ENCODE measurements at regions not wholly inside any gene's neighbourhood (a gene's known extent, or its start where the extent isn't known, plus 50 kb on each side); places are given as distances from the start of the nearest gene placed in this dataset.

- DNase-seq (ENCODE audit: low spot score), result no peak
- intact Hi-C loops (cut with DNase I), result no loop called here
These were observed 163.4 kb downstream of the NUAK1 start for GRCh38 chr12:105975351-105975750.

DNA sequence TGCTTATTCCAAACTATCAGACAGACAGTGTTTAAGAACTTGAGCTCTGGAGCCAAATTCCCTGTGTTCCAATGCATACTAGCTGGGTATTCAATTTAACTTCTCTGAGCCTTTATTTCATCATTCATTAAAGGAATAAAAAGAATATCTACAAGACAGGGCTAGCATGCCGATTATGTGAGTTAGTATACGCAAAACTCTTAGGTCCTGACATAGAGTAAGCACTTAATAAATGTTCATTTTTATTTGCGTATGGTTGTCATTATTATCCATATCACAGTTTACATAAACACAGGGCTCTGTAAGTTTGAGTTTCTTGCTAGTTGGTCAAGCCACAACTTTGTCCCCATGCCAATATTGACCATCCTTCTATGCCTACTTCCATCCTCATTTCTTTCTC, 161.5 kb downstream of the NUAK1 start:
- intact Hi-C loops (cut with DNase I), result no loop called here

DNA sequence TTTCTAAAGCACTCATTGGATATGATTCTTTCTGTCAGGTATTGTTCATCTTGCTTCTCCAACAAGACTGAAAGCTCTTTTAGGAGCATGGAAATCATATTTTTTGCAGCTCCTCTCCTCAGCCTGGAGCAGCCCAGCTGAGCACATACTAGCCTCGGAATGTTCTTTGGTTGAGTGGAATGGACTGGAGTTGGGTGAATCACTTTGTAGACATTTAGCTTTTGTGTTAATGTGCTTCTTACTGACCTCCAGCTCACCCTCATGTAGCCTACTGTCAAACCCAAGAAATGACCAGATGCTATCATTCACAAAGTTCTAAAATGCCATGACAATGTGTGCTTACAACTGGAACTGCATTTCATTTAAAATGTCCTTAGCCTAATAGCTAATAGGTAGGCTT, 161.1 kb downstream of the NUAK1 start:
- no peak for DNase-seq (ENCODE audit: low spot score)
- intact Hi-C loops (cut with DNase I), result no loop called here

More for the DNA sequence above, 161.5 kb downstream of the NUAK1 start:
- no peak for DNase-seq (ENCODE audit: low spot score)

DNA sequence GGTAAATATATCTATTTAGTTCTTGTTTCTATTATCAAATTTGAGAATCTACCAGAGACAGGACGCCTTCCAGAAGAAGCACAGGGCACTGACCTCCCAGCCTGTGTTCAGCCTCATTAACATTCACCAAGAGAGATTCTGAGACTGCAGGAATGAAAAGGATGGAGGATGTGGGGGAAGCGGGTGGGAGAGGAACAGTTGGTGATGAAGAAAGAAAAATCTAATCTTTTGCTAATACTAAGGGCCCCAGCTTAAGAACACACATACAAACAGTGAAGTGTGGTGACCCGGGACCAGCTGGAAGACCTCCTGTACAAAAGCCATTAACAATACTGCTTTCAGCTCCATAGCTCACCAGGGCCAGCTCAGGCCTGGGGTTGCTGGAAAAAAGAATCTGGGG, 160.5 kb downstream of the NUAK1 start:
- intact Hi-C loops (cut with DNase I), result no loop called here
- no peak for DNase-seq (ENCODE audit: low spot score)

- intact Hi-C loops (cut with DNase I), result no loop called here
- DNase-seq (ENCODE audit: low spot score), result no peak
These were observed 160.1 kb downstream of the NUAK1 start for GRCh38 chr12:105978686-105979085.

GRCh38 chr12:105980085-105980484, 158.7 kb downstream of the NUAK1 start:
- no peak for DNase-seq (ENCODE audit: low spot score)
- intact Hi-C loops (cut with DNase I), result loop anchor here in 1 of 2 donors (1.0 kb wide), 1 partner anchor 9 kb away; no protein-coding TSS in a partner anchor

DNA sequence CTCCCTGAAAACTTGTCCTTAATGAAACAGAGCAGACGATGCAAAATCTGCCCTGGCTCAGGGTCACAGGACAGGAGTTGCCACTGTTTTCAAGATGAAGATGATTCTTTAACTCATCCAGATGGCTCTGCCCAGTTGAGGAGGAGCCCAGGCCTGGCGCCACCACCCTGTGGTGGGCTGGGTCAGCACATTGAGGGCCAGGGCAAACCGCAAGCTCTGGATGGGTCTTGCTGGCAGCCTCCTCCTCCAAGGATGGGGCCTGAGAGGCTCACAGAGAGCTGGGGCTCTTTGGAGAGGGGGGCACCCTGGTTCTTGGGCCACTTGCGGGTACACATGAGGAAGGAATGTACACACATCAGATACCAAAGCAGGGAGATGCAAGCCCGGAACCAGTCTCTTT, 158.2 kb downstream of the NUAK1 start:
- no peak for DNase-seq (ENCODE audit: low spot score)
- intact Hi-C loops (cut with DNase I), result loop anchor here in 1 of 2 donors (1.0 kb wide), 1 partner anchor 9 kb away; no protein-coding TSS in a partner anchor

DNA sequence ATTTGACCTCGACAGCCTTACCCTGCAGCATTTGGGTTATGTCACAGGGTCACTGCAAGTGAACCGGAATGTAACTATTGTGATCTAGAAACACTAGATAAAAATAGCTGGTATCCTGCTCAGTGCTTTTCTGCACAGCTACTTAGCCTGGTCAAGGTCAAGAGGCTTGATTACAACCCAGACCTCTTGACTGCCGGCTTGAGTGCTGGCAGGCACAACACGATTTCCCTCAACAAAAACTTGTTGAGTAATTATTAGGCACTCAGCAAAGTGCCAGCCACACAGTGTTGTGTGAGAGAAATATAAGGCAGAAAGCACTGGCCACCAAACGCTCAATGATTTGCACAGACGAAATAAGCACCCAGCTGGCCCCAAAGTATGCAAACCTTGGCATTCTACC, 156.7 kb downstream of the NUAK1 start:
- intact Hi-C loops (cut with DNase I), result no loop called here
- no peak for DNase-seq (ENCODE audit: low spot score)

- intact Hi-C loops (cut with DNase I), result no loop called here
- no peak for DNase-seq (ENCODE audit: low spot score)
These were observed 155.0 kb downstream of the NUAK1 start for GRCh38 chr12:105983622-105984320.

DNA sequence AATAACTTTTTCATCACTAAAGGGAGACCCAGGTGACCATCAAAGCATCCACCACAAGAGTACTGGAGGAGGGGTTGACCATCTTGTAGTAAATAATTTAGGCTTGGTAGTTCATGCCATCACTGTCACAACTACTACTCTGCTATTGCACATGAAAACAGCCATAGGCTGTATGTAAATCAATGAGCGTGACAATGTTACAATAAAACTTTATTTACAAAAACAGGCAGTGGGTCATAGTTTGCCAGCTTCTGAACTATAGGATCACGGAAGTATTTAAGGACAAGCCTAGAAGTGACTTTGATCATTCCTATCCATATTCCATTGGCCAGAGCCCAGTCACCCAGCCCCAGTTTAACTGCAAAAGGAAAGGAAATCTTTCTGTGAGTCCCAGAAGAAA, 153.4 kb downstream of the NUAK1 start:
- DNase-seq (ENCODE audit: low spot score), result no peak
- intact Hi-C loops (cut with DNase I), result no loop called here

DNA sequence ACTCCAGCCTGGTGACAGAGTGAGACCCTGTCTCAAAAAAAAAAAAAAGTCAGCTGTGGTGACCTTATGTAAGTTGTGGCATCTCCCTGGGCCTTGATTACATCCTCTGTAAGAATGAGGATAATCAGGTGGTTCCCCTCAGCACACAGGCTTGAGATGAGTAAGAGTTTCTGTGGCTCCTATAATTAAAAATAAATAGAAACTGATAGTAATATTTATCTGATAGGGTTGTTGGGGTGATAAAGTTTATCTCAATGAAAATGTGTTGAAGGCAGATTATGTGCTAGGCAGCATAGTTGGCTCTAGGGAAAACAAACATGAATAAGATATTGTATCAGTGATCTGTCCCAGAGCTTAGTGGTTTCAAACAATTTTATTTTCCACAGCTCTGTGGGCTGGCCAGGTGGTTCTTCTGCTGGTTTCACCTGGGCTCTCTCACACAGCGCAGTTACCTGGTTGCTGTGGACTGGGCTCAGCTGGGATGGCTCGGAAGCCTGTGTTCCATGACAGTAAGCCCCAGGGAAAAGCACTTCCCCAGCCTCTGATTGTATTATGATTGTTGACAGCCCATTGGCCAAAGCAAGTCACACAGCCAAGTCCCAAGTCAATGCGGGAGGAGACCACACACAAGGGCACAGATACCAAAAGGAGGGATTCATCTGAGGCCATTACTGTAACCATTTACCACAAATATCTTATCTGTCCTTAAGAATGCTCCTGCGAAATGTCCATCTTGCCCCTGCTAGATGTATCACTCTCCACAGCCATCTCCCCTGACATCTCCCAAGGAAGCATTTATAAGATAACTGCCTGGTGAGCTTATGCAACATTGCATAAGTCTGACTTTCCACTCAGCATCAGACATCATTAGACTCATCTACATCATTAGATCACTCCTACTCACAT, 151.7 kb downstream of the NUAK1 start:
- intact Hi-C loops (cut with DNase I), result no loop called here
- DNase-seq (ENCODE audit: low spot score), result no peak

DNA sequence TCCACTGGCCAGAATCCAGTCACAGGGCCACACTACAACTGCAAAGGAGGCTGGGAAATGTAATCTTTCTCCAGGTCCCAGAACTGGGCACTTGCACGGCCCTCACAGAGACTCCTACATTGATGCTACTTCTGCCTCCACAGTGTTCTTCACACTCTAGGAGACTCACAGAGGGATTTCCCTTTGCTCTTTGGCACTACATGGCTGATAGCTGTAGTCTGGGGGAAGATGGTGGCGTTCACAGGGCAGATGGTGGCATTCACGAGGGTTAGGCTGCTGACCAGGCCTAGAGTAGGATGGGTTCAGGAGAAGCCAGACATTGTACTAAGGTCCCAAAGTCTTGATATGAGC, 151.1 kb downstream of the NUAK1 start:
- DNase-seq (ENCODE audit: low spot score), result no peak
- intact Hi-C loops (cut with DNase I), result no loop called here

DNA sequence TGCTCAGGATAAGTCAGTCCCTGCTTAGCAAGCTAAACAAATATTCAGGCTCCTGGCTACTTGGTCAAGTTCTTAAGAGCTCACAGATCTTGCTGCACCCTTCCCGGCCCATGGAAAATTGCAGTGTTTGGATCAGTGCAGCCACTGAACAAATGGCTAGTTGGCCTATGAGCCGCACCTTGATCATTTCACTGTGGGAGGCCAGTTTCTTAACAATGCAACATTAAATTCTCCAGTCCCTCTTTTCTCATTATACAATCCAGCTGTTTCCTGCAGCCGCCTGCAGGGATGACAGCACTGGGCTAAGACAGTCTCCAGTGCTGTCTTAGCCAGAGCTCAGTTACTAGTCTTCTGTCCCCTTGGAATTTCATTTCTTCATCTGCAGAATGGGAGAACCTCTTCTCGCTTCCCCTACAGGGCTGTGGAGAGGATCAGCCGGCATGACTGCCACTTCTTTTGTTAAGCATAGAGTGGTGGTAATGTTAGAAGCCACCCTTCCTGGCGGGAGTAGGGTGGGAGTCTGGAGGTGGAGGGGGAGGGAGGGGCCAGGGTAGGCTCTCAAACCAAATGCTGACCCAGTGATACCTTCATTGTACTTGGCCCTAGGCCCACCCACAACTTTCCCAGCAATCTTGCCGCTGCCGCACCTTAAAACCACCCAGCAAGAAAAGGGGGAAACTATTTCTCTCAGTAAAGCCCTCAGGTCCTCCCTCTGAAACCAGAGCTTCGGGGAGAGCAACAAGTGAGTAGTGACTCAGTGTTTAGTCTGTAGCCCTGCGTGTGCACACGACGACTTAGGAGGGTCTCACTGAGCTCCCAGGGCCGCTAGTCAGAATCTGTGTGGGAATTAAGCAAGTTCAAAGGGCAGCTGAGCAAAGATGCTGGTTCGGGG, 145.7 kb downstream of the NUAK1 start:
- intact Hi-C loops (cut with DNase I), result no loop called here
- DNase-seq (ENCODE audit: low spot score), result no peak

DNA sequence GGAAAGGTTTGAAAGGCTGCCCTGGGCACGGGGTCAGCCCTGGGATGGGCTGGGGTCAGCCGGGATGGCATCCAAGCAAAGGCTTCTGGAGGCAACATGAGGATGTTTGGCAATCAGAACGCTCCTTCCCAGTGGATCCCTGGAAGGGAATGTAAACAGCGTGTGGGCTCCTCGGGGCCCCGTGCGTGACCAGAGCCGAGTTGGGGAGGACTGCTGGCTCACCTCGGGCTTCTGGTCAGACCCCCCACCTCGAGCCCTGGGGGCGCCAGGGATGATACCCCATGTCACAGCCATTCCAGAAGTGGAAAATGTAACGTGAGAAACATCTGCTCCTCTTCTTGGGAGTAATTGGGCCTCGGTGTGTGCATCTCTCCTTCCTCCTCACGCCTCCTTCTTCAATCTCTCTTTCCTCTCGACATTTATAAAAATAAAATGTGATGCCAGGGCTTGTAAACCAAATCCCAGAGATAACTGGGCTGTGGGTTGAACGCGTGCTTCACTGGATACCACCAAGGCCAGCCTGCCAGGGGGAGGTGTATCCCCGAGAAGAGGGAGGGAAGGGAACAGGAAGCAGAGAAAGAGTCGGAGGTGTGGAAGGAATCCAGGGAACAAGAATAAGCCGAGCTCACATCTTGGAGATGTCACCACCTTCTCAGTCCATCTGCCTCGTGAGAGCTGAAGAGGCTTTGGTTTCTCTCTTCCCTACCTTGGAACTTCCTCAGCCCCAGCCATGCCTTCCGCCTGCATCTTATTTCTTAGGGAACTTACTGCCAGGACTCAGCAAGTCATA, 144.8 kb downstream of the NUAK1 start:
- intact Hi-C loops (cut with DNase I), result no loop called here
- DNase-seq (ENCODE audit: low spot score), result no peak

- DNase-seq (ENCODE audit: low spot score), result no peak
- intact Hi-C loops (cut with DNase I), result no loop called here
These were observed 142.8 kb downstream of the NUAK1 start for GRCh38 chr12:105995961-105996431.

DNA sequence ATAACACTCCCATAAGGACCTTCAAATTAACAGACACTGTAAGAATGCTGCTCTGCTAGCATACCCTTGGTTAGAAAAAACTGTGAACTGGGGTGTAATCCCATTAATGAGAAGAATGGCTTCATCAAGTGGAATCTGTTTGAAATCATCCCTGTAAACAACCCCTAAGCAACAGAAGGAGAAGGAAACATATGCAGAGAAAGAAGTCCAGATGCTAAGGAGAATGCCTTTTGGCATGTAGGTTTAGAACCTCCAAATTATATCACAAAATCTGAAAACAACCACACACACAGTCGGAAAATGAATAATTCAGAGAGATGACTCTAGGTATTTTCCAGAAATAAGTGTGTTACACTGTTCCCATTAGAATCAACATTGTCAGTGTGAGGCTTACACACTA, 140.2 kb downstream of the NUAK1 start:
- no peak for DNase-seq (ENCODE audit: low spot score)
- intact Hi-C loops (cut with DNase I), result no loop called here

GRCh38 chr12:106000382-106001104, 138.2 kb downstream of the NUAK1 start:
- no peak for DNase-seq (ENCODE audit: low spot score)
- intact Hi-C loops (cut with DNase I), result no loop called here

- intact Hi-C loops (cut with DNase I), result no loop called here
- DNase-seq (ENCODE audit: low spot score), result no peak
These were observed 137.5 kb downstream of the NUAK1 start for GRCh38 chr12:106001105-106001836.

Data from posterior vena cava (tissue), 2 donors.